ENCODE measurements at regions not wholly inside any gene's neighbourhood (a gene's known extent, or its start where the extent isn't known, plus 50 kb on each side); places are given as distances from the start of the nearest gene placed in this dataset.
A peak's percentile ranks its signal among the peaks of the same experiment; 100 is the strongest.

DNA sequence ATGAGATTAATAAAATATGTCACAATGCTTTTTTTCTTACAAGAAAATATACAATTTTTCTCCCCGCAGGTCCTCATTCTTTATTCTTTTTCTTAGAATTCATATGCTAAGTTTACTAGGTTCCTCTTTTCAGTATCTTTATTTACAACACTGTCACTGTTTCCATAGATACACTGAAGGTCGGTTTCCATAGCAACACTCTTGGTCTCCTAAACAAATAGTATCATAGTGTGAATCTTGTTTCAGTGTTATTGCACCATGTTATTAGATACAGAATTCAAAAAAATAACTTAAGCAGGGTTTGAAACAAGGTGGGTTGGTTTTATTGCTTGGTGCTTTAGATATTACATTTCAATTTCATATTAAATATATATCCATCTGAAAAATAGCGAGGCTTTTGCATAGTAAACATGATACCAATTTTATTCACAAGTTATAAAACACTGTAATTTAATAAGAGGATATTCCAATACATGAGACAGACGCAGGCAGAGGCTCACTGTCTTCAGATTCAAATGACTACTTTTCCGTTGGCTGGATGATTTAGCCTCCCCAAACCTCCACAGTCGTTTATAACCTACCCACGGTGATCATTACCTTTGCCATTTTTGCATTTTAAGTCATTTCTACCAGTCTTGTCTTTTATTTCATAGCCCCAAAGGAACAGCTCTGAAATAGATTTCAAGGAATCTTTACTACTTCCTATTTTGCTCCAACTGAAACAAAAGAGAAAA is 88.9 kb upstream of the KLF6 start (continued):
- no peak for TF ChIP-seq MTA3 (IDR thresholded peaks at IDR 0.05; ENCODE audit: borderline replicate concordance)
- TF ChIP-seq TRIM24 (IDR thresholded peaks at IDR 0.05): peak; percentile 22 to 78; a peak in 2 of 4 replicates
- no peak for TF ChIP-seq ZNF197 (CRISPR knock-in tag; IDR thresholded peaks at IDR 0.05; ENCODE audit: low read depth)
- no peak for TF ChIP-seq ZC3H4 (CRISPR knock-in tag; IDR thresholded peaks at IDR 0.05; ENCODE audit: borderline replicate concordance)
- no peak for TF ChIP-seq ZFX (CRISPR knock-in tag; IDR thresholded peaks at IDR 0.05)
- TF ChIP-seq ZBTB7A (IDR thresholded peaks at IDR 0.05; ENCODE audit: borderline replicate concordance, control insufficient read depth, low read depth, low read length): no peak
- TF ChIP-seq ZNF766 (CRISPR knock-in tag; conservative IDR thresholded peaks at IDR 0.05): 0 out of 2 replicates have a peak, but pooled peaks have one; percentile 47
- no peak for TF ChIP-seq CBX8 (IDR thresholded peaks at IDR 0.05; ENCODE audit: borderline replicate concordance, extremely low read depth, low read depth, low read length, poor library complexity, severe bottlenecking)
- no peak for TF ChIP-seq MEF2D (tag; conservative IDR thresholded peaks at IDR 0.05; ENCODE audit: low read depth)
- TF ChIP-seq CBFB (CRISPR knock-in tag; IDR thresholded peaks at IDR 0.05): no peak
- no peak for TF ChIP-seq ZNF263 (CRISPR knock-in tag; IDR thresholded peaks at IDR 0.05; ENCODE audit: borderline replicate concordance)
- TF ChIP-seq, protein P1, sequence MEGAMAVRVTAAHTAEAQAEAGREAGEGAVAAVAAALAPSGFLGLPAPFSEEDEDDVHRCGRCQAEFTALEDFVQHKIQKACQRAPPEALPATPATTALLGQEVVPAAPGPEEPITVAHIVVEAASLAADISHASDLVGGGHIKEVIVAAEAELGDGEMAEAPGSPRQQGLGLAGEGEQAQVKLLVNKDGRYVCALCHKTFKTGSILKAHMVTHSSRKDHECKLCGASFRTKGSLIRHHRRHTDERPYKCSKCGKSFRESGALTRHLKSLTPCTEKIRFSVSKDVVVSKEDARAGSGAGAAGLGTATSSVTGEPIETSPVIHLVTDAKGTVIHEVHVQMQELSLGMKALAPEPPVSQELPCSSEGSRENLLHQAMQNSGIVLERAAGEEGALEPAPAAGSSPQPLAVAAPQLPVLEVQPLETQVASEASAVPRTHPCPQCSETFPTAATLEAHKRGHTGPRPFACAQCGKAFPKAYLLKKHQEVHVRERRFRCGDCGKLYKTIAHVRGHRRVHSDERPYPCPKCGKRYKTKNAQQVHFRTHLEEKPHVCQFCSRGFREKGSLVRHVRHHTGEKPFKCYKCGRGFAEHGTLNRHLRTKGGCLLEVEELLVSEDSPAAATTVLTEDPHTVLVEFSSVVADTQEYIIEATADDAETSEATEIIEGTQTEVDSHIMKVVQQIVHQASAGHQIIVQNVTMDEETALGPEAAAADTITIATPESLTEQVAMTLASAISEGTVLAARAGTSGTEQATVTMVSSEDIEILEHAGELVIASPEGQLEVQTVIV (CRISPR knock-in tag; IDR thresholded peaks at IDR 0.05; ENCODE audit: borderline replicate concordance): no peak

Data from K562 (cell line).